DMS 273 treated with DMSO at 0.1 percent for 48 hours (cell line): ENCODE measurements at regions not wholly inside any gene's neighbourhood (a gene's known extent, or its start where the extent isn't known, plus 50 kb on each side); places are given as distances from the start of the nearest gene placed in this dataset.
"Not testable (repeated sequence)": the region's sequence is repeated elsewhere in the genome, so short reads cannot be mapped to it uniquely, and the experiment has no call there.

Experiments used
- DNase-seq: peaks from one replicate; lab custom pipeline; 2025; lab: John Stamatoyannopoulos, UW

DNA sequence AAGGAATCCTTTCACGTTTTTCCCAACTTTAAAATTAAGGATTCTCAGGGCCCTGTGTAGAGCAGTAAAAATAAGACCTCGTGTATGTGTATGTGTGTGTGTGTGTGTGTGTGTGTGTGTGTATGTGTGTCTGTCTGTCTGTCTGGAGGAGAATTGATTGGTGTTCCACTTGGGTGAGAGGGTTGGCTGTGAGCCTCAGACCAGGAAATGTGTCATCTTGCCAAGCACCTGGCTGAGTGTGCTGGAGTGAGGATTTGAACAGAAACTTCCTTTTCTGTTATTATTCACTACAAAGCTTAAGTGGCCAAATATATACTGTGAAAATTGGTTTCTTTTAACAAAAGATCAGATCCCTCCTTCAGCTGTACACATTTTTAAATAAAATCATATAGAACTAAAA, 103.6 kb upstream of the NUDT6 start:
- not testable (repeated sequence) for DNase-seq

DNA sequence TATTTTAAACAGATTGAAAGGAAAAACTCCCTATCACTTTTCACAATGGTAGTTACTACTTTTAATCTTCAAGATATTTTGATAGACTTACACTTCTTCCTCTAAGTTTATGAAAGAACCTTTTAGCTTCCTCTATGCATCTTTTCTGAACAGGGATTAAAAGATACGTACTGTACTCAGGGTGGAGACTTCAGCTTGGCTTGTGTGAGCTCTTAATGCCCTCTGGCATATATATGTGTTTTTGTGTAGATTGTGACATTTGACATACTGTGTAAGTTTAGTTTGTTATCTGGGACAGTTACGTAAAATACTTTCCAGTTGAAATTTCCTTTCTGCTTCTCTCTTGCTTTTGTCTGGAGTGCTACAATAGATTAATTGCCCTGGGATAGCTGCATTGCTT, 109.3 kb upstream of the NUDT6 start:
- DNase-seq, result no peak

DNA sequence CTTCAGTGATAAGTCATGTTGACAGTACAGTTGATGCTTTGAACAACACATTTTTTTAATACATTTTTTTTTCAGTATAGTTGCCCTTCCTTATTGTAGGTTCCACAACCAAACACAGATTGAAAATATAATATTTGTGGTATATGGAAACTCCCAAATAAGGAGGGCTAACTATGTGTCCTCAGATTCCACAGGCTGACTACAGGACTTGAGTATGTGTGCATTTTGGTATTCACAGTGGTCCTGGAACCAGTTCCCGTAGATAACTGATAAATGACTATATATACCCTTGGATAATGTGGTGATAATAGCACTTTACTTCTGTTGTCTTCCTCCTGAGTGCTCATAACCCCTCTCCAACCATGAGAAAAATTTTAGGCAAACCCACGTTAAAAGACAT, 111.6 kb upstream of the NUDT6 start:
- DNase-seq, result no peak

DNA sequence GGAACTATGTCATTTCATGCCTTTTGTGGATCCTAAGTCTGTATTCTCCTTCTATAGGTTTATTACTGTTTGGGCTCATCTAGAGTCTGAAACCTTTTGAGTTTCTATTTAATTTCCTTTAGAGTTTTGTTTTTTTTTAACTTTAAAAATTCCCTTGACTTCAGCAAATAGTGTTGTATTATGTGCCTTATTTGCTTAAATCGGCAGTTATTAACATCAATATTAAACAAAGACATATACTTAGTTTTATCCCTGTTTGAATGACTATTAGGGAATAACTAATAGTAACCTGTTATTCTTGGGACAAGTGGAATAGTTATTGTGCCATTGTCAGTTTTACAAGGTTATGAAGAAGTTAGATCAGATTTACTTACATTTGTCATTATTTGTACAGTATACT, 112.8 kb upstream of the NUDT6 start:
- no peak for DNase-seq

DNA sequence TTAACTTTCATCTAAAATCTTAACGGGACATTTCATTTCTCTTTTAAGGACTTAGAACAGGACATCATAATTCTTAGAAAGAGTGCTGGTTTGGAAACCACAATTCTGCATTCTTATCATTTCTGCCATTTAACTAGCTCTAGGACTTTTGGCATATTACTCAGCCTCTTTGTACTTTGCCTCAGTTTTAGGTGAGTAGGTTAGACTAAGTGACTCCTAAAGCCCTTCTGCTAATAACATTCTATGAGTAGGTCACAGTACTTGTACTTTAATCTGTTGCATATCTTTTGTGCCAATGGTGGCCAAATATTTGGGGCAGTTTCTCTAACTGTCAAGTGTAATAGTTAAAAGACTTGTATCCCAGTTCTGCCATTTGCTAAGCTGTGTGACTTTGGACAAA, 115.4 kb upstream of the NUDT6 start:
- DNase-seq, result no peak

DNA sequence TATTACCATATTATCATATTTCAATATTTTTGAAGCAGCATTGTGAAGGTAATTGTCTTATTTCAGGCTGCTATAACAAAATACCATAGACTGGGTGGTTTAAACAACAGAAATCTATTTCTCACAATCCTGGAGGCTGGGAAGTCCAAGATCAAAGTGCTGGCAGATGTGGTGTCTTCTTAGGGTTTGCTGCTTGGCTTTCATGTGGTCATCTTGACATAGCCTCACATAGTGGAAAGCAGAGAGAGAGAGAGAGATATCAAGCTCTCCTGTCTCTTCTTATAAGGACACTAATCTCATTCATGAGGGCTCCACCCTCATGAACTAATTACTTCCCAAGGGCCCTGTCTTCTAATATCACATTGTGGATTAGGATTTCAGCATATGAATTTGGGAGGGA, 119.7 kb upstream of the NUDT6 start:
- no peak for DNase-seq

DNA sequence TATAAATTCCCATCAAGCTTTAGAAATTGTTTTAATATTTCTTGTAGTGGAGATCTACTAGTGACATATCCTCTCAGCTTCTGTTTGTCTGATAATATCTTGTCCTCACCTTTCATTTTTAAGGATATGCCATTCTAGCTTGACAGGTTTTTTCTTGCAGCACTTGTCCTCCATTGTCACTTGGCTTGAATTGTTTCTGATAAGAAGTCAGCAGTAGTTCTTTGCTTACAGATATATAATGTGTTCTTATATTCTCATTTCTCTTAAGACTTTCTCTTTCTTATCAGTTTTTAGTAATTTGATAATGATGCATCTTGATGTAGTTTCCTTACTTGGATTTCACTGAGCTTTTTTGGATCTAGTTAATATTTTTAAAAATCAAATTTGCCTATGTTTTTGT, 120.6 kb upstream of the NUDT6 start:
- no peak for DNase-seq

DNA sequence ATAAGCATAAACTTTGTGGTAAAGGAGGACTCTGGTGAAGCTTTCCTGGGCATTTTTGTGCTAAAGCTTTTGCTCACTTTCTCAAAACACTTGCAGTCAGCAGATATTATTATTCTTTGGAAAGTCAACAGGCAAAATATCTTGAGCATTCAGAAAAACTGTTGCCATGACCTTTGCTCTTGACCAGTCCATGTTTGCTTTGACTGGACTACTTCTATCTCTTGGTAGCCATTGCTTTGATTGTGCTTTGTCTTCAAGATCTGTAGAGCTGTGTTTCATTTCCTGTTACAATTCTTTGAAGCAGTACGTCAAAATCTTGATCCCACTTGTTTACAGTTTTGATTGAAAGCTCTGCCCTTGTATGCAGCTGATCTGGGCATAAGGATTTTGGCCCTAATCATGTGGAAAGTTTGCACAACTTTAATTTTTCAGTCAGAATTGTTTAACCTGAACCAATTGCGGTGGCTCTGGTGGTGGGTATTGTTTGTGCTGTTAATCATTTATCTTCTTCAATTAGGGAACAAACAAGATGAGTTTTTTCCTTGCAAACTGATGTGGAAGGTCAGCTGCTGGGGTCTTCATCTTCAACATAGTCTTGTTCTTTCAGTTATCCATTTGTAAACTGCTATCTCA, 121.5 kb upstream of the NUDT6 start:
- DNase-seq, result no peak

DNA sequence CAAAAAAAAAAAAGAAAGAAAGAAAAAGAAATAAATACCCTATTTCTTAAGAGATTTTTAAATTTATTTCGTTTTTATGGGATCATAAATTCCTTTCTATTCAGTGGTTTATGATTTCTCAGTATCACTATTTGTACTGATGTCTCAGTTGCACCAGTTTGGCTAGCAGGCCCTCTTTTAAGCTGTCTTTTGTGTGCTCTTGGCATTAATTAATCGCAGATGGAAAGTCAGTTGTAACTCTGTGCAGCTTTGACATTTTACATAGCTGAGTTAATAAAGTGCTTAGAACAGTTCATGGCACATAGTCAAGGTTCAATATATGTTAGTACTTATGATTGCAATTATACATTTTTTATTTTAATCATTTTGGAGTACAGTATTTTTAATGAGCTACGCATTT, 123.7 kb upstream of the NUDT6 start:
- DNase-seq, result no peak

DNA sequence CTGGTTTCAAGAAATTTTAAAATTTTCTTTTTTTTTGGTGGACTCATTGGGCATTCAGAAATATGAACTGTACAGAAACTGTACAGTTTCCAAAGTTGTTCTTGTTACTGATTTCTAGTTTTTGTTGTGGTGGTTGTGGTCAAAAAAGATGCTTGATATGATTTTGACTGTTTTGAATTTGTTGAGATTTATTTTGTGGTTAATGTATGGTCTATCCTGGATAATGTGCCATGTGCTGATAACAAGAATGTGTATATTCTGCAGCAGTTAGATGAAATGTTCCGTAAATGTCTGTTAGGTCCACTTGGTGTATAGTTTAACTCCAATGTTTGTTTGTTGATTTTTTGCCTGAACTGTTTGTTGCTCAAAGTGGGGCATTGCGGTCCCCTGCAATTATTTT, 127.6 kb upstream of the NUDT6 start:
- no peak for DNase-seq

DNA sequence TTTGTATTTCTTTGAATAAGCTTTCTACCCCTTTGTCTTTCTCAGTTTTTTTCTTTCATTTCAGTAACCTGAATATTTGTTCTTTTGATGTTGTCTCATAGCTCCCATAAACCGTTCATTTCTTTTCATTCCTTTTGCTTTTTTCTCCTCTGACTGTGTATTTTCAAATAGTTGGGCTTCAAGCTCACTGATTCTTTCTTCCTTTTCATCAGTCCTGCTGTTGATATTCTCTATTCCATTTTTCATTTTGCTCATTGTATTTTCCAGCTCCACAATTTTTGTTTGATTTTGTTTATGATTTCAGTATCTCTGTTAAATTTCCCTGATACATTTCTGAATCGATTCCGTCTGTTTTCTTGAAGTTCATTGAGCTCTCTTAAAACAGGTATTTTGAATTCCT, 129.6 kb upstream of the NUDT6 start:
- no peak for DNase-seq

DNA sequence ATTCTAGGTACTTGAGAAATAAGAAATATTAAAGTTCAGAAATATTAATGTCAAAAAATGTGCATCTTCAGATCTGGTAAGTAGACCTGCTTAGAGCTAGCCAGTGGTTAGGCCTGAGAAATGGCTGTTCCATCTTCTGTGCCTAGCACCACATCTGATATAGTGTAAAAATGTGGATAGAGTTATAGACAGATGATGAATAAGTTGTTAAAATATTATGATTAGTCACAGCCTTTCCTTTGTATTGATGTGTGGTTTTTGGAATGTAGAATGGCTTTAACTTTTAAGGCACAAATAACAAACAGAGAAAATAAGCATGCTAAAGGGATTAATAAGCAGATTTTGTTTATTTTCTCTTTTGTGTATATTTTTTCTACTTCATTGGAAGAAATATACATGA, 133.5 kb upstream of the NUDT6 start:
- DNase-seq, result no peak

DNA sequence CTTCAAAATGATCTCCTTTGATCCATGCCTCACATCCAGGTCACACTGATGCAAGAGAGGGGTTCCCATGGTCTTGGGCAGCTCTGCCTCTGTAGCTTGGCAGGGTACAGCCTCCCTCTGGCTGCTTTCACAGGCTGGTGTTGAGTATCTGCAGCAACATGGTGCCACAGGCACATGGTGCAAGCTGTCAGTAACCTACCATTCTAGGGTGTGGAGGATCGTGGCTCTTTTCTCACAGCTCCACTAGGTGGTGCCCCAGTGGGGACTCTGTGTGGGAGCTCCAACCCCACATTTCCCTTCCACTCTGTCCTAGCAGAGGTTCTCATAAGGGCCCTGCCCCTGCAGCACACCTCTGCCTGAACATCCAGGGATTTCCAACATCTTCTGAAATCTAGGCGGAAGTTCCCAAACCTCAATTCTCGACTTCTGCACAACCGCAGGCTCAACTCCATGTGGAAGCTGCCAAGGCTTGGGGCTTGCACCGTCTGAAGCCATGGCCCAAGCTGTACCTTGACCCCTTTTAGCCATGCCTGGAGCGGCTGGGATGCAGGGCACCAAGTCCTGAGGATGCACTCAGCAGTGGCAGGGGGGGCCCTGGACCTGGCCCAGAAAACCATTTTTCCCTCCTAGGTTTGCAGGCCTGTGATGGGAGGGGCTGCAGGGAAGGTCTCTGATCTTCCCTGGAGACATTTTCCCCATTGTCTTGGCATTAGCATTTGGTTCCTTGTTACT, 137.8 kb upstream of the NUDT6 start:
- no peak for DNase-seq

DNA sequence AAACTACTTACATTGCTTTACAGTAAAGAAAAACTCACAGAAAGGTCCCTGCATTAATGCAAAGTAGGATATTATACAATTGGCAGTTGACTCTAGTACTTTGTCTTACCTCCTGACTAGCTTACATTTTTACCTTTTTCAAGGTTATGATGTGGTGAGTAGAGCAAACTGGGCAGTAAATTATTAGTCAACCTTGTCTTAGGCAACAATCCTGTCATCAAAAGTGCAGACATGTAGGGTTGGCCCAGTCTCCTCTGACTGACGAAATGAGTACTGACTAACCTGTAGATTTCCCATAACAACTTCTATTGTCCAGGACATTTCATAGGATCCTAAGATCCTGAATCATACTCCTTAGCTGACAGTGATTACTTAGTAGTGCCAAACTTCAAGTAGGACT, 142.0 kb upstream of the NUDT6 start:
- no peak for DNase-seq

DNA sequence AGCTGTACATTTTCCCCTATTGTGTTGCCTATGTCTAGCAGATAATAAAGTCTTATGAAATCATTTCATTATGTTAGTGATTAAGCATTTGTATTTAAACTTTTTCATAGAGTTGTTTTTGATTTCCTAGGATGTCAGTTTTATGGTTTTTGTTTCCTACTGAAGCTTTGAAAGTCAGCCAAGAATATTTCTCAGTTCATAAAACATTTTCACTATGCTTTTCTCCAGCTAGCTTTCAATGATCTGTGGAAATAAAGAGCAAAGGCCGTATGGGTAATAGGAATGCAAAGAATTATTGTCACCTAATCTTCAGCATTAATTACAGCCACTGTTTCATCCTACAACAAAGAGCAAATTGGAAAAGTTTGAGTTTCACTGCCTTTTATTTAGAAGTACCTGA, 145.7 kb upstream of the NUDT6 start:
- no peak for DNase-seq

DNA sequence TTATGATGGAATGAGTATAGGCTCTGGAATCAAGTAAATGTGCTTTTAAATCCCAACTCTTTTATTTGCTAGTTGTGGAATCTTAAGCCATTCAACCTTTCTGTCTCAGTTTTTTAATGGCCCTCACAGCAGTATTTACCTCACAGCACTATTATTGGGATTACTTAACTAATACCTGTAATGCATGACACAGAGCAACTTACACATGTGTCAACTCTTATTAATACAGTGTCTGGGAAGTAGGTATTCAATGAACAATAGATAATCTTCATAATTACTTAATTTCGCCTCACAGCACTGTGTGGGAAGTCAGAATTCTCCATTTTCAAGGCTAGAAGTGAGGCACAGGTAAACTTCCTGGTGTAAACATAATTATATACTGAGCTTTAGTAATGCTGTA, 149.7 kb upstream of the NUDT6 start:
- no peak for DNase-seq

DNA sequence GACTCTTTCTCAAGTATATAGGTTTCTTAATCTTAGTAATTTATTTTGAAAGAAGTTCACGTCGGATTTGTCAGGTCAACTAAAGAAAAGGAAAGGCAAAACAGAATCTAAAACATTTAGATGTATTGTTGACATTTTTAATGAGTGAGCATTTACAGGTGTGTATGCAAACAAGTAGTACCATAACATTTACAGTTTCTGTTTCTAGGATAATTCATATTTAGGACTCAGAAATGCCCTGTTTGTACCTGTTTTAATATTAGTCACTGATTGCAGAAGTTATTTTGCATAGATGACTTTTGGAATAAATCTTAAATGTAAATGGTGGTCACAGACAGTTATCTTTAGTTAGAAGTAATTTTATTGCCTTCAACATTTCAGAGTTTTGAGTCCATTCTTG, 151.3 kb upstream of the NUDT6 start:
- DNase-seq, result no peak

DNA sequence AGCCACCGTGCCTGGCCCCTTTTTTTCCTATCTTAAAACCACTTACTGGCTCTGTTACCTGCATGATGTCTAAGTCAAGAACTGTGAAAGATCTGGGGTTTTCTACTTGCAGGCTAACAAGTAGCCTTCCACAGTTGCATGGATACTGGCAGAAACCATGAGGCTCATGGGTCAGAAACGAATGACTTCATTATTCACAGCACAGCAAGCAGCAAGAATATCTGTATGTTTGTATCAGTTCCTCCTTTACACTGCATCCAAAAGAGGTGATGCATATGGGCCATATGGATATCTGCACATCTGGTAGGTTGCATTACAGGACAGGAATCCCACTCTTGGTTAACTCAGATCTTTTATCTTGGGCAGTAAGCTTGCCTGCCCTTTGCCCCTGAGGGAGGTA, 154.9 kb upstream of the NUDT6 start:
- DNase-seq, result no peak

DNA sequence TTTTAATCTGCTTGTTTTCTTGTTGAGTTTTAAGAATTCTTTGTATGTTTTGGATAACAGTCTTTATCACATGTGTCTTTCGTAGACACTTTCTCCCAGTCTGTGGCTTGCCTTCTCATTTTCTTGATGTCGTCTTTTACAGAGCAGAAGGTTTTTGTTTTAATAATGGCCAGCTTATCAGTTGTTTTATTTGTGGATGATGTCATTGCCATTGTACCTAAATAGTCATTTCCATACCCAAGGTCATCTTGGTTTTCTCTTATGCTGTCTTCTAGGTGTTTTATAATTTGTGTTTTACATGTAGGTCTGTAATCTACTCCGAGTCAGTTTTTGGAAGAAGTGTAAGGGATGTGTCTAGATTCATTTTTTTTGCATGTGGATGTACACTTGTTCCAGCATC, 159.6 kb upstream of the NUDT6 start:
- DNase-seq, result no peak

DNA sequence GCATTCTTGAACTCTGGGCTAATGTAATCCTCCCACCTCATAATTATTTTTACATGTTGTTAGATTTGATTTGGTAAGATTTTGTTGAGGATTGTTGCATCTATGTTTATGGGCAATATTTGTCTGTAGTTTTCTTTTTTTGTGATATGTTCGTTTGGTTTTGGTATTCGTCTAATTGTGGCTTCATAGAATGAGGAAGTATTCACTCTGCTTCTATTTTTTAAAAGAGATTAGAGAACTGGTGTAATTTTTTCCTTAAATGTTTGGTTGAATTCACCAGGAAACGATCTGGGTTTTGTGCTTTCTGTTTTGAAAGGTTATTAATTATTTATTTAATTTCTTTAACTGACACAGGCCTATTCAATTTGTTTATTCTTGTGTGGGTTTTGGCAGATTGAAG, 161.2 kb upstream of the NUDT6 start:
- no peak for DNase-seq

DNA sequence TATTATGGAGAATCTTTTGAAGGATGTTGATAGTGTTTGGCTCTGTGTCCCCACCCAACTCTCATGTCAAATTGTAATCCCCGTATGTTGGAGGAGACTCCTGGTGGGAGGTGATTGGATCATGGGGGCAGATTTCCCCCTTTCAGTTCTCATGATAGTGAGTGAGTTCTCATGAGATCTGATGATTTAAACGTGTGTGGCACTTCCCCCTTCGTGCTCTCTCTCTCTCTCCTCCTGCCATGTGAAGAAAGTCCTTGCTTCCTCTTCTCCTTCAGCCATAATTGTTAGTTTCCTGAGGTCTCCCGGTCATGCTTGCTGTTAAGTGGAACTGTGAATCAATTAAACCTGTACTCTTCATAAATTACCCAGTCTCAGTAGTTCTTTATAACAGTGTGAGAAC, 166.1 kb upstream of the NUDT6 start:
- DNase-seq, result no peak

DNA sequence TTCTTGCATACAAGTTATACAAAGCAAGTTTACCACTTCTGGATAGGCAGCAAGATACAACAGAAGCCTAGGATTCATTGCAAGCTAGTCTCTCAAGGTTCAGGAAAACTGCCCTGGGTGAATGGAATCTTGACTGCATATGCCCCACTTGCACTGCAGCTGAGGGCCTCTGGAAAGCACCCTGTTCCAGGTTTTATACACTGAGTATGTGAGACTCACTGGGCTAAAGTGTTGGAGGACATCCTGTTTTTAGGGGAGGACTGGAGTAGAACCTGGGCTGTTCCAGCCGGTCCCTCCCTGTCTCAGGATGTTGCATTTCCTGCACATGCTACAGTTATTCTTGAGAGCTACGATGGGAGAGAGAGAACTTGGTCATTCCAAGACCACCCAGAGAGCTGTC, 168.5 kb upstream of the NUDT6 start:
- no peak for DNase-seq

DNA sequence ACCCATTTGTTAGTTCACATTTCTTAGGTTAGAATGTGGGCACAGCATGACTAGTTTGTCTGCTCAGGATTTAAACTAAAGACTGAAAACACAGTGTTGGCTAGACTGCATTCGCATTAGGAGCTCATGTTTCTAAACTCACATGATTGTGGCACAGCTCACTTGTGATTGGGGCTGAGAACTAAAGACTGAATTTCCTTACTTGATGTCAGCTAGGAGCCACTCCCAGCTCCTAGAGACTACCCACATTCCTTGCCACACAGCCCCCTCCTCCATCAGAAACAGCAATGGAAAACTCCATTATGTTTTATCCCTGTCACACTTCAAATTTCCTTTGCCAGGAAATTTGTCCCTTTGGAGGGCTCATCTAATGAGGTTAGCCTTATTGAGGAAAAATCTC, 170.2 kb upstream of the NUDT6 start:
- no peak for DNase-seq

DNA sequence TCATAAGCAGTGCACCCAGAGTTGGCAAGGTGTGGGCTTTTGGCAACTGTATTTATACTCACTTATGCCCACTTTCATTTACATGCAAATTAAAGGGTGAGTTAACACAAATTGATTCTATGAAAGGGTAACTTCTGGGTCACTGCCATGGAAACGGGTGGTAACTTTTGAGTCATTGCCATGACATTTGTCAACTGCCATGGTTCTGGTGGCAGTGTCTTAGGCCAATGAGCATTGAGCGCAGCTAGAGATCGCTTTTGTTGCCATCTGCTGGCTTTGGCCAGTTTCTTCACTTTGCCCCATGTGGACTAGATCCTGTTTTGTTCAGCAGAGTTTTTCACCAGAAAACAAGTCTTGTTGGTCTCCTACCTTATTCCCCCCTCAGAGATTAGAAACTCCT, 170.8 kb upstream of the NUDT6 start:
- DNase-seq, result no peak
